SK-N-SH (cell line): ENCODE measurements at regions not wholly inside any gene's neighbourhood (a gene's known extent, or its start where the extent isn't known, plus 50 kb on each side); places are given as distances from the start of the nearest gene placed in this dataset.

Source experiments
- CTCF ChIA-PET: fragments of 300-600, 350-600 bp; formaldehyde crosslinking; extraction: SDS; loops from one replicate; lab custom pipeline; 2021; lab: Yijun Ruan, JAX
- POLR2A ChIA-PET: fragments of 350-600 bp; sonication (Branson Sonifier 250); formaldehyde crosslinking; extraction: SDS; loops from one replicate; lab custom pipeline; 2020; ENCODE audit warnings: antibody characterized with exemption, inconsistent platforms; lab: Yijun Ruan, JAX
- DNase-seq: peaks from one replicate; pipeline ENCODE4 v3.0.0; 2012
- H2AFZ ChIP-seq: fragments of 200-600 bp; sonication (generic); 2 replicates; pipeline ENCODE4 v1.8.1; 2016; ENCODE audit warnings: antibody characterized with exemption, mild to moderate bottlenecking, low read depth
- H3F3A ChIP-seq: fragments of 200-600 bp; sonication (generic); replicated peaks from 2 replicates; pipeline ENCODE3; 2016; ENCODE audit warnings: antibody characterized with exemption, mild to moderate bottlenecking; ENCODE audit not compliant: insufficient read depth
- H3K27ac ChIP-seq, 2 experiments: fragments of 200-500 bp in 1 of 2; fragments of 200-600 bp in 1 of 2; sonication (Bioruptor generic) in 1 of 2; sonication (generic), shearing (Covaris generic) in 1 of 2; 2 replicates each; pipeline versions ENCODE4 v1.5.1 to v1.6.1; 2014 to 2016; ENCODE audit warnings: low read depth in 2 of 2, inconsistent platforms in 1 of 2, low read length in 1 of 2, mild to moderate bottlenecking in 1 of 2, mixed read lengths in 1 of 2
- H3K27me3 ChIP-seq: fragments of 200-600 bp; sonication (generic), shearing (Covaris generic); 2 replicates; pipeline ENCODE4 v1.6.1; 2016; ENCODE audit warnings: mixed run types; ENCODE audit not compliant: insufficient read depth
- H3K36me3 ChIP-seq, 2 experiments: fragments of 200-500 bp in 1 of 2; fragments of 200-600 bp in 1 of 2; sonication (Bioruptor generic) in 1 of 2; sonication (generic) in 1 of 2; replicated peaks in 1 of 2; 2 replicates each; pipeline versions ENCODE3 to v1.5.1; 2014 to 2016; ENCODE audit warnings: low read length in 1 of 2, mild to moderate bottlenecking in 1 of 2; ENCODE audit not compliant: insufficient read depth in 2 of 2, control insufficient read depth in 1 of 2
- H3K4me1 ChIP-seq, 2 experiments: fragments of 200-500 bp in 1 of 2; fragments of 200-600 bp in 1 of 2; sonication (Bioruptor generic) in 1 of 2; sonication (generic), shearing (Covaris generic) in 1 of 2; 2 replicates each; pipeline versions ENCODE4 v1.5.1 to v1.6.1; 2014 to 2016; ENCODE audit warnings: low read depth in 1 of 2, low read length in 1 of 2, mixed run types in 1 of 2; ENCODE audit not compliant: insufficient read depth in 2 of 2, control insufficient read depth in 1 of 2
- H3K4me2 ChIP-seq: fragments of 200-600 bp; sonication (generic), shearing (Covaris generic); 2 replicates; pipeline ENCODE4 v1.6.1; 2017; ENCODE audit warnings: mixed run types
- H3K4me3 ChIP-seq, 2 experiments: fragments of 200-500 bp in 1 of 2; fragments of 200-600 bp in 1 of 2; sonication (Bioruptor generic) in 1 of 2; sonication (generic), shearing (Covaris generic) in 1 of 2; 2 replicates each; pipeline versions ENCODE4 v1.5.1 to v1.8.1; 2014 to 2016; ENCODE audit warnings: low read depth in 2 of 2, inconsistent platforms in 1 of 2, low read length in 1 of 2, mild to moderate bottlenecking in 1 of 2, mixed read lengths in 1 of 2, moderate library complexity in 1 of 2
- H3K79me2 ChIP-seq: fragments of 200-600 bp; sonication (generic); 2 replicates; pipeline ENCODE4 v1.8.1; 2017; ENCODE audit warnings: mild to moderate bottlenecking; ENCODE audit not compliant: insufficient read depth
- H3K9ac ChIP-seq: fragments of 200-600 bp; sonication (generic); 2 replicates; pipeline ENCODE4 v1.6.1; 2017; ENCODE audit warnings: mixed run types
- H3K9me2 ChIP-seq: fragments of 200-600 bp; sonication (generic); 2 replicates; pipeline ENCODE4 v1.6.1; 2017; ENCODE audit warnings: mixed run types
- H3K9me3 ChIP-seq: fragments of 200-600 bp; sonication (generic); 2 replicates; pipeline ENCODE4 v1.6.1; 2017; ENCODE audit warnings: mixed run types, mild to moderate bottlenecking, moderate library complexity
- H4K20me1 ChIP-seq: fragments of 200-600 bp; sonication (generic); 2 replicates; pipeline ENCODE4 v1.6.1; 2017; ENCODE audit warnings: mild to moderate bottlenecking, mixed run types; ENCODE audit not compliant: insufficient read depth
- CHD2 ChIP-seq: fragments of 150-350 bp; IDR thresholded peaks from 2 replicates; pipeline ENCODE4 v1.6.1; 2018; ENCODE audit warnings: low read length; ENCODE audit not compliant: partially characterized antibody
- CTCF ChIP-seq: fragments of 200-600 bp; sonication (generic); IDR thresholded peaks from 2 replicates; pipeline ENCODE4 v1.6.1; 2017; ENCODE audit warnings: antibody characterized with exemption, mild to moderate bottlenecking, moderate library complexity
- ELF1 ChIP-seq: IDR thresholded peaks from 2 replicates; pipeline ENCODE4 v1.4.0; 2012
- EZH2phosphoT487 ChIP-seq: fragments of 200-600 bp; sonication (generic); IDR thresholded peaks from 2 replicates; pipeline ENCODE4 v1.6.1; 2017; ENCODE audit warnings: low read depth, mixed run types, mild to moderate bottlenecking, antibody characterized with exemption, moderate library complexity, borderline replicate concordance
- GABPA ChIP-seq: IDR thresholded peaks from 2 replicates; pipeline ENCODE4 v1.4.0; 2012; ENCODE audit warnings: low read depth, mild to moderate bottlenecking
- MEF2A ChIP-seq: IDR thresholded peaks from 2 replicates; pipeline ENCODE4 v1.4.0; 2012; ENCODE audit warnings: low read depth, borderline replicate concordance
- MXI1 ChIP-seq: IDR thresholded peaks from 2 replicates; pipeline ENCODE4 v1.6.1; 2012; ENCODE audit warnings: mild to moderate bottlenecking, low read depth, low read length, improper control_type of control experiment
- NFIC ChIP-seq: IDR thresholded peaks from 2 replicates; pipeline ENCODE4 v1.4.0; 2012; ENCODE audit warnings: borderline replicate concordance
- NRF1 ChIP-seq: IDR thresholded peaks from 2 replicates; pipeline ENCODE4 v1.6.1; 2012; ENCODE audit warnings: low read depth, mild to moderate bottlenecking, low read length
- RAD21 ChIP-seq: IDR thresholded peaks from 2 replicates; pipeline ENCODE4 v1.6.1; 2012; ENCODE audit warnings: mild to moderate bottlenecking, low read length
- RXRA ChIP-seq: IDR thresholded peaks from 2 replicates; pipeline ENCODE4 v1.4.0; 2012; ENCODE audit warnings: low read depth, mild to moderate bottlenecking, borderline replicate concordance
- SIN3A ChIP-seq: IDR thresholded peaks from 2 replicates; pipeline ENCODE4 v1.6.1; 2012; ENCODE audit warnings: low read depth, mild to moderate bottlenecking, low read length, moderate library complexity, borderline replicate concordance
- TAF1 ChIP-seq: IDR thresholded peaks from 2 replicates; pipeline ENCODE4 v1.6.1; 2012; ENCODE audit warnings: low read depth, mild to moderate bottlenecking, low read length, moderate library complexity, borderline replicate concordance
- USF2 ChIP-seq: fragments of 150-350 bp; IDR thresholded peaks from 2 replicates; pipeline ENCODE4 v1.6.1; 2017; ENCODE audit warnings: antibody characterized with exemption, low read length, low read depth, borderline replicate concordance
- YY1 ChIP-seq: IDR thresholded peaks from 2 replicates; pipeline ENCODE4 v1.4.0; 2012; ENCODE audit warnings: low read depth, mild to moderate bottlenecking
- WGBS: methylation state at CpG from one replicate; pipeline ENCODE4 v1.1.6; 2017; ENCODE audit warnings: low lambda C conversion rate; 5-methylcytosine and 5-hydroxymethylcytosine counted together
- TF ChIP-seq, protein P1 (sequence below): IDR thresholded peaks from 2 replicates; pipeline ENCODE4 v1.4.0; 2012; ENCODE audit warnings: low read depth

GRCh38 chr3:20404741-20405100 lies 218.7 kb upstream of the SGO1 start (continued):
- TF ChIP-seq ELF1 (no peak), RXRA (no peak), CTCF (no peak), YY1 (no peak), NFIC (no peak)

- WGBS: 42% methylated on average over 3 of the region's 3 CpGs
These were observed 218.2 kb upstream of the SGO1 start for GRCh38 chr3:20403986-20404740.

More at GRCh38 chr3:20403986-20404740, 218.2 kb upstream of the SGO1 start:
- no peak overlapping the region for H3K27ac ChIP-seq
- H3K9me2 ChIP-seq: no peaks in the 10 kb centered on the region
- no peak overlapping the region for H3K4me3 ChIP-seq
- H3K4me2 ChIP-seq: no peak overlapping the region
- no peak overlapping the region for H3K9ac ChIP-seq
- no peak for TF ChIP-seq SIN3A
- TF ChIP-seq, protein P1, sequence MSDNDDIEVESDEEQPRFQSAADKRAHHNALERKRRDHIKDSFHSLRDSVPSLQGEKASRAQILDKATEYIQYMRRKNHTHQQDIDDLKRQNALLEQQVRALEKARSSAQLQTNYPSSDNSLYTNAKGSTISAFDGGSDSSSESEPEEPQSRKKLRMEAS: no peak
- no peak for TF ChIP-seq CHD2
- TF ChIP-seq RAD21: no peak
- no peak for TF ChIP-seq MXI1
- TF ChIP-seq EZH2phosphoT487: no peak
- TF ChIP-seq MEF2A: no peak
- TF ChIP-seq TAF1: no peak
- TF ChIP-seq USF2: no peak
- TF ChIP-seq GABPA: no peak
- no peak for TF ChIP-seq ELF1
- no peak for TF ChIP-seq NRF1
- no peak for TF ChIP-seq NFIC
- no peak overlapping the region for H2AFZ ChIP-seq
- H3K27me3 ChIP-seq: no peaks in the 10 kb centered on the region
- no peaks in the 10 kb centered on the region for H3K36me3 ChIP-seq
- peaks cover 0 to 4% of the 10 kb centered on the region in 2 experiments; a peak in 1 of 4 replicates for H3K4me1 ChIP-seq
- POLR2A ChIA-PET: no interaction called here
- CTCF ChIA-PET: no interaction called here
- no peaks in the 10 kb centered on the region for H4K20me1 ChIP-seq
- H3K9me3 ChIP-seq: no peaks in the 10 kb centered on the region
- H3K79me2 ChIP-seq: no peaks in the 10 kb centered on the region
- H3F3A ChIP-seq: no peaks in the 10 kb centered on the region
- DNase-seq: no peak
